Neural progenitor cell (in vitro differentiated cells): ENCODE measurements at regions not wholly inside any gene's neighbourhood (a gene's known extent, or its start where the extent isn't known, plus 50 kb on each side); places are given as distances from the start of the nearest gene placed in this dataset.
A peak's percentile ranks its signal among the peaks of the same experiment; 100 is the strongest.

ENCODE experiments used
- DNase-seq: peaks from one replicate; pipeline ENCODE4 v3.0.0-alpha.2; 2016; ENCODE audit warnings: low spot score
- H2AFZ ChIP-seq: fragments of 200-600 bp; sonication (generic); replicated peaks from 2 replicates; pipeline ENCODE4 v1.6.1; 2016; ENCODE audit warnings: antibody characterized with exemption
- H3F3A ChIP-seq: fragments of 200-600 bp; sonication (generic); 2 replicates; pipeline ENCODE4 v1.6.1; 2016; ENCODE audit warnings: antibody characterized with exemption, low read depth
- H3K27ac ChIP-seq: fragments of 200-600 bp; sonication (generic); 2 replicates; pipeline ENCODE4 v1.5.1; 2016; ENCODE audit warnings: mild to moderate bottlenecking
- H3K27me3 ChIP-seq: fragments of 200-600 bp; sonication (generic); 2 replicates; pipeline ENCODE4 v1.6.1; 2016; ENCODE audit warnings: mild to moderate bottlenecking, moderate library complexity
- H3K36me3 ChIP-seq: fragments of 200-600 bp; sonication (generic); 2 replicates; pipeline ENCODE4 v1.5.1; 2016
- H3K4me1 ChIP-seq: fragments of 200-600 bp; sonication (generic); 2 replicates; pipeline ENCODE4 v1.6.1; 2016; ENCODE audit warnings: mixed run types
- H3K4me2 ChIP-seq: fragments of 200-600 bp; sonication (generic); 2 replicates; pipeline ENCODE4 v1.6.1; 2016
- H3K4me3 ChIP-seq: fragments of 200-600 bp; sonication (generic); 2 replicates; pipeline ENCODE4 v1.5.1; 2016
- H3K79me2 ChIP-seq: fragments of 200-600 bp; sonication (generic); 2 replicates; pipeline ENCODE4 v1.6.1; 2016; ENCODE audit warnings: low read depth
- H3K9ac ChIP-seq: fragments of 200-600 bp; sonication (generic); 2 replicates; pipeline ENCODE4 v1.6.1; 2016
- H3K9me3 ChIP-seq: fragments of 200-600 bp; sonication (generic); 2 replicates; pipeline ENCODE4 v1.5.1; 2016; ENCODE audit warnings: low read depth
- H4K20me1 ChIP-seq: fragments of 200-600 bp; sonication (generic); 2 replicates; pipeline ENCODE4 v1.6.1; 2016; ENCODE audit warnings: low read depth
- H3K27ac Mint-ChIP-seq: 3 replicates; pipeline ENCODE4 v1.8.0; 2021; ENCODE audit warnings: mixed read lengths
- H3K27me3 Mint-ChIP-seq: 2 replicates; pipeline ENCODE4 v1.8.0; 2022; ENCODE audit warnings: low read depth, mild to moderate bottlenecking, inconsistent platforms, moderate library complexity, mixed read lengths; ENCODE audit not compliant: insufficient read depth
- H3K36me3 Mint-ChIP-seq: 3 replicates; pipeline ENCODE4 v1.8.0; 2021; ENCODE audit warnings: mixed read lengths
- H3K4me1 Mint-ChIP-seq: 3 replicates; pipeline ENCODE4 v1.8.0; 2021; ENCODE audit warnings: mixed read lengths
- H3K4me3 Mint-ChIP-seq: 3 replicates; pipeline ENCODE4 v1.8.0; 2021; ENCODE audit warnings: mild to moderate bottlenecking, moderate library complexity, mixed read lengths
- H3K9me3 Mint-ChIP-seq: 3 replicates; pipeline ENCODE4 v1.8.0; 2020; ENCODE audit warnings: mixed read lengths
- EZH2 ChIP-seq: fragments of 200-600 bp; sonication (generic); IDR thresholded peaks from 2 replicates; pipeline ENCODE4 v1.6.1; 2017; ENCODE audit warnings: antibody characterized with exemption, mild to moderate bottlenecking, moderate library complexity
- EZH2phosphoT487 ChIP-seq: fragments of 200-600 bp; sonication (generic); IDR thresholded peaks from 2 replicates; pipeline ENCODE4 v1.6.1; 2017; ENCODE audit warnings: antibody characterized with exemption
- TF ChIP-seq, protein P1 (sequence below): fragments of 200-600 bp; sonication (generic); IDR thresholded peaks from 2 replicates; pipeline ENCODE4 v1.5.1; 2017; ENCODE audit warnings: antibody characterized with exemption, mild to moderate bottlenecking

DNA sequence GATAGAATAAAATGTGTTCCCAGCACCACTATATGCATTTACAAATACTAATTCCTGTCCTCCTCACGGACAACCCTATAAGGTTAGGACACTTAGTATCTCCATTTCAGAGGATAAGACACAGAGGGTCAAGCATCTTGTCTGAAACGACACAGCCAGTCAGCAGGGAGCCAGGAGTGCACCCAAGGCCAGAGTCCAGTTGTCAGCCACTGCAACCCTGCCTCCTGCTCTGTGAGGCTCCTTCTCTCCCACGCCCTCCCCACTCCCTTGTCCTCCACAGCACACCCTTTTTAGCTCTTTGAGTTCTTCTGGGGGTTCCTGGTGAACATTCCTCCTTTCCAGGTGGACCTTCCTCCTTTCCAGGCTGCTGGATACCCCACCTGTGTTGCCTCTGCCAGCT lies 119.0 kb upstream of the TNR start:
- H2AFZ ChIP-seq: no peak overlapping the region
- no peaks in the 10 kb centered on the region for H3K27me3 ChIP-seq
- H3F3A ChIP-seq: no peaks in the 10 kb centered on the region
- peaks cover 29% of the 10 kb centered on the region for H3K4me1 Mint-ChIP-seq
- no peaks in the 10 kb centered on the region for H3K9me3 Mint-ChIP-seq
- TF ChIP-seq, protein P1, sequence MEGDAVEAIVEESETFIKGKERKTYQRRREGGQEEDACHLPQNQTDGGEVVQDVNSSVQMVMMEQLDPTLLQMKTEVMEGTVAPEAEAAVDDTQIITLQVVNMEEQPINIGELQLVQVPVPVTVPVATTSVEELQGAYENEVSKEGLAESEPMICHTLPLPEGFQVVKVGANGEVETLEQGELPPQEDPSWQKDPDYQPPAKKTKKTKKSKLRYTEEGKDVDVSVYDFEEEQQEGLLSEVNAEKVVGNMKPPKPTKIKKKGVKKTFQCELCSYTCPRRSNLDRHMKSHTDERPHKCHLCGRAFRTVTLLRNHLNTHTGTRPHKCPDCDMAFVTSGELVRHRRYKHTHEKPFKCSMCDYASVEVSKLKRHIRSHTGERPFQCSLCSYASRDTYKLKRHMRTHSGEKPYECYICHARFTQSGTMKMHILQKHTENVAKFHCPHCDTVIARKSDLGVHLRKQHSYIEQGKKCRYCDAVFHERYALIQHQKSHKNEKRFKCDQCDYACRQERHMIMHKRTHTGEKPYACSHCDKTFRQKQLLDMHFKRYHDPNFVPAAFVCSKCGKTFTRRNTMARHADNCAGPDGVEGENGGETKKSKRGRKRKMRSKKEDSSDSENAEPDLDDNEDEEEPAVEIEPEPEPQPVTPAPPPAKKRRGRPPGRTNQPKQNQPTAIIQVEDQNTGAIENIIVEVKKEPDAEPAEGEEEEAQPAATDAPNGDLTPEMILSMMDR: no peak
- no peak for TF ChIP-seq EZH2phosphoT487
- TF ChIP-seq EZH2: no peak
- no peak overlapping the region for H3K27ac Mint-ChIP-seq
- no peak overlapping the region for H3K27ac ChIP-seq
- no peaks in the 10 kb centered on the region for H3K36me3 ChIP-seq
- peaks cover 8% of the 10 kb centered on the region for H3K27me3 Mint-ChIP-seq
- no peaks in the 10 kb centered on the region for H3K79me2 ChIP-seq
- H3K9me3 ChIP-seq: no peaks in the 10 kb centered on the region
- no peak for DNase-seq
- H3K4me3 ChIP-seq: no peak overlapping the region
- H4K20me1 ChIP-seq: no peaks in the 10 kb centered on the region
- H3K4me3 Mint-ChIP-seq: no peak overlapping the region
- H3K4me1 ChIP-seq: peaks cover 8% of the 10 kb centered on the region
- H3K36me3 Mint-ChIP-seq: no peaks in the 10 kb centered on the region
- H3K4me2 ChIP-seq: no peak overlapping the region
- H3K9ac ChIP-seq: no peak overlapping the region

DNA sequence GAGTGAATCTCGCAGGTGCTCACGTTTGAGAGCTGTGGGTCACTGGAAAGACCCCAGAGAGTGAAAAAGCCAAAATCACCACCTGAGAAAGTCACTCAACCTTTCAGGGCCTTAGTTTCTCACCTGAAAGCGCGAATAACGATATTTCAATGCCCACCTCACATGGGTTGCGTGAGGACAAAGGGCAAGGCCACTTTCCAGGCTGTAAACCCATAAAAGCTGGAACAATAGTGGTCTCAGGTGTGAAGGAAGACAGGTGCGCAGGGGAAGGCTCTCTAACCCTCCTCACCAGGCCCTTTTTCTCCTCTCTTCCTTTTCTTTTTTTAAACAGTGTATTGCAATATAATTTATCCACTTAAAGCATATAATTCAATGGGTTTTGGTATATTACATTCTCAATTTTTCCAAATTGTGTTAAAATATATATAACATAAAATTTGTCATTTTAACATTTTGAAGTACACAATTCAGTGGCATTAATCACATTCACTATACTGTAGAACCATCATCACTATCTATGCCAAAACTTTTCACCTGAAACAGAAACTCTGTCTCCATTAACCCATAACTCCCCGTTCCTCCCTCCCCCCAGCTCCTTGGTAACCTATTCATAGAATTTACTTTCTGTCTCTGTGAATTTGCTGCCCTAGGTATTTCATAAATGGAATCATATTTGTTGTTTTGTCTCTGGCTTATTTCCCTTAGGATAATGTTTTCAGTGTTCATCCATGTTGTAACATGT lies 118.4 kb upstream of the TNR start:
- no peak for TF ChIP-seq EZH2
- TF ChIP-seq EZH2phosphoT487: no peak
- TF ChIP-seq, protein P1: no peak
- Histone ChIP-seq H3K79me2 (no peaks in the 10 kb centered on the region), H2AFZ (no peak overlapping the region), H3K4me3 (no peak overlapping the region), H4K20me1 (no peaks in the 10 kb centered on the region), H3K4me1 (peaks cover 8% of the 10 kb centered on the region), H3K9me3 (no peaks in the 10 kb centered on the region), H3K9ac (no peak overlapping the region), H3K27ac (no peak overlapping the region), H3K4me2 (no peak overlapping the region), H3K36me3 (no peaks in the 10 kb centered on the region), H3F3A (no peaks in the 10 kb centered on the region), H3K27me3 (no peaks in the 10 kb centered on the region)
- Mint-ChIP-seq H3K36me3 (no peaks in the 10 kb centered on the region), H3K9me3 (no peaks in the 10 kb centered on the region), H3K4me3 (no peak overlapping the region), H3K4me1 (peaks cover 30% of the 10 kb centered on the region), H3K27me3 (peaks cover 5% of the 10 kb centered on the region), H3K27ac (no peak overlapping the region)
- DNase-seq: no peak

- Histone ChIP-seq H3K9me3 (no peaks in the 10 kb centered on the region), H3K4me2 (no peak overlapping the region), H3K79me2 (no peaks in the 10 kb centered on the region), H4K20me1 (no peaks in the 10 kb centered on the region), H2AFZ (peak overlapping the region; percentile 5), H3K27me3 (no peaks in the 10 kb centered on the region), H3K4me3 (no peak overlapping the region), H3K9ac (no peak overlapping the region), H3K36me3 (no peaks in the 10 kb centered on the region), H3F3A (no peaks in the 10 kb centered on the region), H3K4me1 (no peaks in the 10 kb centered on the region), H3K27ac (no peak overlapping the region)
- Mint-ChIP-seq H3K27ac (no peak overlapping the region), H3K27me3 (peaks cover 4% of the 10 kb centered on the region), H3K9me3 (no peaks in the 10 kb centered on the region), H3K4me1 (peaks cover 8% of the 10 kb centered on the region), H3K36me3 (no peaks in the 10 kb centered on the region), H3K4me3 (no peak overlapping the region)
- TF ChIP-seq, protein P1: no peak
- no peak for TF ChIP-seq EZH2phosphoT487
- peak; percentile 63 for DNase-seq
Observed at GRCh38 chr1:175857756-175858155, 114.4 kb upstream of the TNR start.
